HG02588 (cell line): ENCODE measurements at regions not wholly inside any gene's neighbourhood (a gene's known extent, or its start where the extent isn't known, plus 50 kb on each side); places are given as distances from the start of the nearest gene placed in this dataset.

Experiments used
- ATAC-seq: cut with Tn5 transposase; IDR thresholded peaks from one replicate; pipeline ENCODE4 v1.9.1; 2021; ENCODE audit warnings: mild to moderate bottlenecking, moderate library complexity; ENCODE audit not compliant: unreplicated experiment

GRCh38 chr4:17068891-17069290 lies 170.4 kb upstream of the LDB2 start:
- ATAC-seq, result no peak

DNA sequence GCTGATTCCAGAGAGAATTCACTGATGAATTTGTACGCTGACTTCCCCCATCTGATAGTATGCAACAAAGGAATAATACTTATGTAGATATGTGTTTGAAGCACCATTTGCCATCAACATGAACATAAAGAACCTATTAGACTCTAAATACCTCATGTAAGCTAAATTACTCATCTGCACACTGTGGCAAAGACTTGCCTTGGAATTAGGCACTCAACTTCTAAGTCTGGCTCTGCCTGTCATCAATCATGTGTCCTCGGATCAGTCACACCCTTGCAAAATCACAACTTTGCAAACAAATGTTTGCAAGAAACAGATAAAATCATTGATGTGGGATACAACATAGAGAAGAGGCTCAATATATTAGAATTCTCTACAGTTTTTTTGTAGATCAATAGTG lies 169.9 kb upstream of the LDB2 start:
- ATAC-seq, result no peak

GRCh38 chr4:17066972-17067371 lies 168.5 kb upstream of the LDB2 start:
- no peak for ATAC-seq

GRCh38 chr4:17066236-17066635 lies 167.8 kb upstream of the LDB2 start:
- ATAC-seq, result no peak

DNA sequence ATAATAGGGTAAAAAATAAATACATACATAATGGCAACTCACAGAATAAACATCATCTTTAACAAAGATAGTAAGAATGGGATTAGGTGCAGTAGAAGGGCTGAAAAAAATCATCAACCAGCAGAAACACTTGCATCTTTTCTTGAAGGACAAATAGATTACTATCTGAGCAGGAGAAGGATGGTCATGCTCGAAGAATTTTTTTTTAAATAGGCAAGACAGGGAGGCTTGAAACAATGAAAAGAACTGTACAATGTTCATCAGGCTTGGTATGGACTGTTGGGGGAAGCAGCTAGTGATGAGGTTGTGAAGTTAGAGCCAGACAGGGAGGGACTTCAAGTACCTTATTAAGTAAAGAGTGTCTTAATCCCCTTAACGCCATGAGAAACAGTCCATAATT lies 167.4 kb upstream of the LDB2 start:
- no peak for ATAC-seq

GRCh38 chr4:17064959-17065358 lies 166.5 kb upstream of the LDB2 start:
- no peak for ATAC-seq

GRCh38 chr4:17063888-17064287 lies 165.4 kb upstream of the LDB2 start:
- ATAC-seq, result no peak

DNA sequence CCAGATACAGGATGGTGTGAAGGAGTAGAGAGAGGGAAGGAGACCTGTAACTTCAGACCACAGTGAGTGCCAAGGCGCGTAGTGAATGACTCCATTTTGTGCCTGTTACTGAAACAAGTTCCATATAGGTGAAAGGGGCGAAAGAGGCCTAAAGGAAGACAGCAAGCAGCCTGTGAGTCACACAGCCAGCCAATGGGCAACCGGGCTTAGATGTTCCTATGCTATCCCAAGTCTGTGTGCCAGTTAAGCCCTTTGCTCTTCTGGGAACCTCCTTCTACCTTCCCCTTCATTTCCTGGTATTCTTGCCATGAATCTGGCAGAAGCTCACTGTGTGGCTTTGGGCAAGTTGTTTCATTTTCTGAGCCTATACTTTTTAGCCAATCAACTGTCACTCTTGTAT lies 161.8 kb upstream of the LDB2 start:
- ATAC-seq, result no peak

DNA sequence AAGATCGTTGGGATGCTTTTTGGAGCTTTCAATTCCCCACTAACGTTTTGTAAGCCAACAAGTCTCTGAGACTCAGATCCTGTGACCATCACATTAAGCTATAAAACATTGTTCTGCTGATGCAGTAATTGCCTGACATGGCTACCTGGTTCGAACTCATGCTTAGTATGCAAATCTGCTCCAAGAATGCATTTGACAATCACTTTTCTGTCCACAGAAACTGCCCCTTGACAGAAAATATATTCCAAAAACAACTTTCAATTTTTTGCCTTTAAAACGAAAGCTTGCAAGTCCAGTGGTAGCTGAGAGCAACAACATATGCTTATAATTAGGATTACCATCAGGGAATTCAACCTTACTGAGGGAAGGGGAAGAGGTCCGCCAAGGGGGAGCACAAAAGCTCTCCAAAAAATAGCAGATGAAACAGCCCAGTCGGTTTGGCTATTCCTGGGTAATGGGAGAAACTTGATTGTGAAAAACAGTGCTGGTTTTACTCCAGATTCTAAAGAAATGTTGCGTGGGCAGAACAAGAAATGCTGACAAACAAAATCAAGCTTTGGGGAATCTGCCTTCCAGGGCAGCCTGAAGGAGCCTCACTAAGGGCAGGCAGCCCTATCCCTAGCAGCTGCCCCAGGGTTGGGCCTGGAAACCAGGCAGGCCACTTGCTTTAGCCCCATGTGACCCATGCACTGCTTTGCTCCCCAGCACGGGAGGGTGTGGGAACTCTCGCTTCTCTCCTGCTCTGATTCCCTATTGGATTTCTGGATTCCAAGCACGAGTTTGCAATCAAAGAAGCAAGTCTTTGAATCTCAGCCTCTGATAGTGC lies 160.7 kb upstream of the LDB2 start:
- ATAC-seq, result no peak

DNA sequence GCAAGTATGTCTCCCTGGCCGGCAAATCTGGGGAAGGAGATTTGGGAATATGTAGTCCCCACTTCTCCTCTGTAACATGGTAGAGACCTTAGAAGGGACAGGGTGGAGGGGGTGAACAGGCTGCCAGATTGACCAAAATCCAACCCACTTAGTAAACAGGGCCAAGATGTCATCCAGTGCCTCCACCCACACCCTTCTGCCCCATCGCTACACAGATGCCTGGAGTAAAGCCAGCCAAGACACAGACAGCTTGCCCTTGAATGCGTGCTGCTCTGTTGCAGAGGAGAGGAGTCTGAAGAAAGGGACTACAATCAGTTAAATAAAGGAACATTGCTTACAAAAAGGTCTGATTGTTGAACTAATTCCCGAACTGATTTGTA lies 160.1 kb upstream of the LDB2 start:
- ATAC-seq, result no peak

- no peak for ATAC-seq
Observed at GRCh38 chr4:17057035-17057434, 158.6 kb upstream of the LDB2 start.

DNA sequence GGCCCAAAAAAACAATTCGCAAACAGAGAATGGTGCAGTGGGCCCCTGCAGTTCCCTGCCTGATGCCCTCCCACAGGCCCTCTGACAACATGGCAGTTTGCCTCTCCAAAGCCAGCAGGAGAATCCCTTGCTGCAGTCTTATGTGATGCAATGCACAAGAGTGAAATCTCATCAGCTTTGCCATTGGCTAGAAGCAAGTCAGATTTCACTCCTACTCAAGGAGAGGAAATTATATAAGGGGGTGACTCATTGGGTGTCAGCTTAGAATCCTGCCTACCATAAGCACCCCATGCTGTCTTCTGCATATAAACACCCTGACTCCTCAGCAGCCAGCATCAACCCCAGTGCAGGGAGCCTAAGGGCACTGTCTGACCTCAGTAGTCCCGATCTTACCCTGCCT lies 157.3 kb upstream of the LDB2 start:
- ATAC-seq, result no peak

GRCh38 chr4:17045866-17046265 lies 147.4 kb upstream of the LDB2 start:
- ATAC-seq, result no peak

DNA sequence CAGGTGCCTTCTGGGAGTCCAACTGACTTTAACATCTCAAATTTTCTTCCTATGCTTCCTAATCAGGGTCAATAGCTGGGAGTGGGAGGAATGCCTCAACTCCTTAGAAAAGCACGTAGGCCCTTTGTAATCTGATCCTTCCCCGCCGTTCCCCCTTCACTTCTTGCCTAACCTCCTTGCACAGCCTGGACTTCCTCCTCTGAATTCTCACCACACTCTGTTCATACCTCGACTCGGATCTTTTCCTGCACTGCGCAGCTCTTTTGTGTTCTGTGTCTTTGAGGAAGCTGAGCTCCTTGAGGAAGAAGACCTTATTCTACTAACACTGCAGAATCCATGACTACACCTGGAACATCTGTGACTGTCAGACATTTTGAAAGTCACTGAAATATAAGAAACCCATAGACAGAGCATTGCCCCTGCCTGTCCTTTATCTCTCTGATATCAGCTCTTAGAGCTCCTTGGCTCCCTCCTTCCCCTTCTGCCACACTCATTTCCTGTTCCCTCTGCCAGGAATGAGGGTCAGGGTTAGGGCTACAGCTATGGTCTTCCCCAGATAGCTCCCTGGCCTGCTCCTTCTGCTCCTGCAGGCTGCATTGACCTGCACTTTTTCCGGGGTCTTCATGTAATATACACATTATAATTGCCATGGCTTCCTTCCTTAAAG lies 140.2 kb upstream of the LDB2 start:
- no peak for ATAC-seq

- ATAC-seq, result no peak
Observed at GRCh38 chr4:17033768-17034181, 135.3 kb upstream of the LDB2 start.

- ATAC-seq, result no peak
Observed at GRCh38 chr4:17033025-17033767, 134.8 kb upstream of the LDB2 start.

DNA sequence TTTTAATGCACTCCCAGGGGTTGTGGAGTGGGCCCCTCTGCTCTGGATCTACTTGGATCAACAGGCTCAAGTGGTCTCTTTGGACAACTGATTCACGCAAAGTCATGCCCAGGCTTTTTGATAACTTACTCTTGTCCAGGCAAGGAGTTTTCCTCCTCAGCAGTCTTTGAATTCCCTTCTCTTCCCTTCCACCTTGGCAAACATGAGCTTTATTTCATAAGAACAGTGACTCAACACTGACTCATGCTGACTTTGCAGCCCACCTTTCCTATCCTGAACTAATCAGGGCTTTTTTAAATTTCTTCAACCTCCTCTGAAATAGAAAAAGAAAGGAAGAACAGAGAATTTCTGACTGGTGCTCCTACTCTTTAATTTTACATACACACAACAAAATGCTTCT lies 132.1 kb upstream of the LDB2 start:
- no peak for ATAC-seq

- ATAC-seq, result no peak
Observed at GRCh38 chr4:17029964-17030363, 131.5 kb upstream of the LDB2 start.

- no peak for ATAC-seq
Observed at GRCh38 chr4:17029432-17029831, 131.0 kb upstream of the LDB2 start.

- no peak for ATAC-seq
Observed at GRCh38 chr4:17027495-17027894, 129.1 kb upstream of the LDB2 start.

- ATAC-seq, result no peak
Observed at GRCh38 chr4:17024425-17024824, 126.0 kb upstream of the LDB2 start.

GRCh38 chr4:17020901-17021300 lies 122.5 kb upstream of the LDB2 start:
- no peak for ATAC-seq
